SH-SY5Y (cell line): ENCODE measurements at regions not wholly inside any gene's neighbourhood (a gene's known extent, or its start where the extent isn't known, plus 50 kb on each side); places are given as distances from the start of the nearest gene placed in this dataset.

Experiments used
- GATA2 ChIP-seq: IDR thresholded peaks from 2 replicates; pipeline ENCODE4 v1.6.1; 2011; ENCODE audit warnings: mild to moderate bottlenecking, low read depth, low read length
- GATA3 ChIP-seq: IDR thresholded peaks from 2 replicates; pipeline ENCODE4 v1.6.1; 2011; ENCODE audit warnings: low read depth, mild to moderate bottlenecking, low read length, moderate library complexity

- TF ChIP-seq GATA2, result no peak
- no peak for TF ChIP-seq GATA3
These were observed 97.3 kb downstream of the BMP2 start for GRCh38 chr20:6864740-6865139.

GRCh38 chr20:6866741-6867140 is 99.3 kb downstream of the BMP2 start:
- no peak for TF ChIP-seq GATA3
- TF ChIP-seq GATA2, result no peak

- TF ChIP-seq GATA3, result no peak
- no peak for TF ChIP-seq GATA2
These were observed 101.4 kb downstream of the BMP2 start for GRCh38 chr20:6868861-6869260.

- TF ChIP-seq GATA2 (no peak), GATA3 (no peak)
These were observed 103.1 kb downstream of the BMP2 start for GRCh38 chr20:6870559-6870958.

GRCh38 chr20:6877633-6878032 is 110.1 kb downstream of the BMP2 start:
- TF ChIP-seq GATA3 (no peak), GATA2 (no peak)

GRCh38 chr20:6882561-6883291 is 115.2 kb downstream of the BMP2 start:
- TF ChIP-seq GATA3 (no peak), GATA2 (no peak)

GRCh38 chr20:6884114-6884513 is 116.6 kb downstream of the BMP2 start:
- TF ChIP-seq GATA2 (no peak), GATA3 (no peak)

- no peak for TF ChIP-seq GATA2
These were observed 118.7 kb downstream of the BMP2 start for GRCh38 chr20:6886065-6886729.

- TF ChIP-seq GATA3, result no peak
- TF ChIP-seq GATA2, result no peak
These were observed 120.5 kb downstream of the BMP2 start for GRCh38 chr20:6887966-6888365.

- TF ChIP-seq GATA3 (no peak), GATA2 (no peak)
These were observed 121.4 kb downstream of the BMP2 start for GRCh38 chr20:6888736-6889395.

- no peak for TF ChIP-seq GATA3
- no peak for TF ChIP-seq GATA2
These were observed 125.2 kb downstream of the BMP2 start for GRCh38 chr20:6892724-6893123.

- TF ChIP-seq GATA2, result no peak
- TF ChIP-seq GATA3, result no peak
These were observed 131.4 kb downstream of the BMP2 start for GRCh38 chr20:6898928-6899327.

- TF ChIP-seq GATA3, result no peak
- no peak for TF ChIP-seq GATA2
These were observed 139.4 kb downstream of the BMP2 start for GRCh38 chr20:6906871-6907270.

GRCh38 chr20:6908673-6909072 is 141.2 kb downstream of the BMP2 start:
- TF ChIP-seq GATA3 (no peak), GATA2 (no peak)

GRCh38 chr20:6909608-6910007 is 142.1 kb downstream of the BMP2 start:
- TF ChIP-seq GATA2 (no peak), GATA3 (no peak)
